ENCODE measurements at regions not wholly inside any gene's neighbourhood (a gene's known extent, or its start where the extent isn't known, plus 50 kb on each side); places are given as distances from the start of the nearest gene placed in this dataset.
A peak's percentile ranks its signal among the peaks of the same experiment; 100 is the strongest.

DNA sequence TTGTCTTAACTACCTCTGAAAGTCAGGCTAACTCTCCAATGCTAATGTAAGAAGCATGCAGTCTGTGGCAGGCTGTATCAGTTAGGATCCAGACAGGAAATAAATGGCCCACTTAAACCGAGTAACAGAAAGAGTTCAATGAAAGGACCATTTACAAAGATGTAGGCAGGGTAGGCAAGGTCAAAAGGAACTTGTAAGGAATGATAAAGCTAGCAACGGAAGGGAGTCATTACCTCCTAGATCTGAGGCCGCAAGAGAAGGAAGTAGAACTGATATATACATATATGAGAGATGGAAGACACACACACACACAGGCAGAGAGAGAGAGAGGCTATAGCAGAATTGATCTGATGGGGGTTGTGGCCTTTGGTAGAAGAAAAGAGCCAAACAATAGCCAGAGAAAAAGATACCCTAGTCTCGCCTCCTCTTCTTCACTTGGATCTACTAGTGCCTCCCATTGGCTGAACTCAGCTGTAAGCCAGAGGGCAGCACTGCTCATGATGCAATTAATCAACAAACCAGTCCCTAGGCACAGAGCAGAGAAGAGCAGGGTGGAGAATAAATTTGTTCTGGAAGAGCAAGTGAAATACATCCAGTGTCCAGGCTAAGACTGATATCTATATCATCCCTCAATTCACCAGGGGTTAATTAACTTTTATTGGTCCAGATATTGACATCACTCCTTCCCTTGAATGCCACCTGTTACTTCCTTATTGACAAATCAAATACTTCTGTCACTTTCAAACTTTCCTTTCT lies 91.2 kb downstream of the LSMEM1 start:
- no peak for DNase-seq
- Histone ChIP-seq H3K4me3 (no peak overlapping the region), H3K9me3 (no peaks in the 10 kb centered on the region), H3K27ac (no peak overlapping the region), H3K27me3 (no peaks in the 10 kb centered on the region), H3K36me3 (no peaks in the 10 kb centered on the region), H3K4me1 (peaks cover 0 to 8% (median 0%) of the 10 kb centered on the region in 4 donors)
- ATAC-seq: peak in 3 of 4 donors; percentile 23 to 53 (median 49)
- 68% methylated on average over 4 of the region's 4 CpGs for WGBS (ENCODE audit: insufficient coverage, low coverage, low lambda C conversion rate, missing lambda C conversion rate)
- intact Hi-C loops (cut with DNase I): no loop called here
- no peak for TF ChIP-seq POLR2A (IDR thresholded peaks at IDR 0.05)
- TF ChIP-seq, protein P1, sequence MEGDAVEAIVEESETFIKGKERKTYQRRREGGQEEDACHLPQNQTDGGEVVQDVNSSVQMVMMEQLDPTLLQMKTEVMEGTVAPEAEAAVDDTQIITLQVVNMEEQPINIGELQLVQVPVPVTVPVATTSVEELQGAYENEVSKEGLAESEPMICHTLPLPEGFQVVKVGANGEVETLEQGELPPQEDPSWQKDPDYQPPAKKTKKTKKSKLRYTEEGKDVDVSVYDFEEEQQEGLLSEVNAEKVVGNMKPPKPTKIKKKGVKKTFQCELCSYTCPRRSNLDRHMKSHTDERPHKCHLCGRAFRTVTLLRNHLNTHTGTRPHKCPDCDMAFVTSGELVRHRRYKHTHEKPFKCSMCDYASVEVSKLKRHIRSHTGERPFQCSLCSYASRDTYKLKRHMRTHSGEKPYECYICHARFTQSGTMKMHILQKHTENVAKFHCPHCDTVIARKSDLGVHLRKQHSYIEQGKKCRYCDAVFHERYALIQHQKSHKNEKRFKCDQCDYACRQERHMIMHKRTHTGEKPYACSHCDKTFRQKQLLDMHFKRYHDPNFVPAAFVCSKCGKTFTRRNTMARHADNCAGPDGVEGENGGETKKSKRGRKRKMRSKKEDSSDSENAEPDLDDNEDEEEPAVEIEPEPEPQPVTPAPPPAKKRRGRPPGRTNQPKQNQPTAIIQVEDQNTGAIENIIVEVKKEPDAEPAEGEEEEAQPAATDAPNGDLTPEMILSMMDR (IDR thresholded peaks at IDR 0.05): peak in 1 of 4 donors; percentile 25

GRCh38 chr7:112572669-112573301 lies 92.0 kb downstream of the LSMEM1 start:
- DNase-seq: no peak
- Histone ChIP-seq H3K9me3 (no peaks in the 10 kb centered on the region), H3K27ac (no peak overlapping the region), H3K36me3 (no peaks in the 10 kb centered on the region), H3K4me1 (peaks cover 0 to 8% (median 0%) of the 10 kb centered on the region in 4 donors), H3K27me3 (no peaks in the 10 kb centered on the region), H3K4me3 (no peak overlapping the region)
- ATAC-seq: peak; percentile 79 to 93 (median 86)
- no peak for TF ChIP-seq POLR2A (IDR thresholded peaks at IDR 0.05)
- TF ChIP-seq, protein P1 (IDR thresholded peaks at IDR 0.05): no peak
- 14% methylated on average over 1 of the region's 1 CpG for WGBS (ENCODE audit: insufficient coverage, low coverage, low lambda C conversion rate, missing lambda C conversion rate)
- intact Hi-C loops (cut with DNase I): no loop called here

DNA sequence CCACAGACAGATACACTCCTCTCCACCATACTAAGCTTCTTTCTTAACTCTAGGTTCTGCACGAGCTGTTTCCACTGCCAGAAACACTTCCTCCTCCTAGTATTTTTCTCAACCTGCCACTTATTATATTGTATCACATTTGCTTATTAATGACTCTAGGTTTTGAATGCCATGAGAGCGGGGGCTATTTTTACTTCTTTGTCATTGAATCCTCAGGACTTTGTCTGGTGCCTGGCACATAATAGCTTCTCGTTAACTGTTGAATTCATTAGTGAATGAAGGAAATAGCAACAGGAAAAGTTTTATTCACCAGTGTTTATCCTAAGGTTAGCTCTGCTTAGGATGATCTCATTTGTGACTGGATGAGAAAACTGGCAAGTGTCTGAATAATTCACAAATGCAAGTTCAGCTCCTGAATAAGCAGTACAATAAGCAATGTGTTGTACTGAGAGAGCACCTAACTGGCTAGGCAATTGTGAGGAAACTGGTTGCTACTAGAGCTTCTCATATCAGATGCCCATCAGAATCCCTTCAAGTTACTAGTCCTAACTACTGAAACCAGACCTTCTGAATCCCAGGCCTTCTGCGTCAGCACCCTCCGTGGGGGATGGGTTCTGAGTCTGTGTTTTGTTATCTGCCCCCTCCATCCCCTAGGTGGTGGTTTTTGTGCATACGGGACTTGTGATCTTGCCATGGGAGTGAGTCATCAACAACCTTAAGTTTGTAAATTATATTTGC lies 92.7 kb downstream of the LSMEM1 start:
- Histone ChIP-seq H3K4me1 (peaks cover 0 to 8% (median 0%) of the 10 kb centered on the region in 4 donors), H3K4me3 (no peak overlapping the region), H3K27ac (no peak overlapping the region), H3K9me3 (no peaks in the 10 kb centered on the region), H3K36me3 (no peaks in the 10 kb centered on the region), H3K27me3 (no peaks in the 10 kb centered on the region)
- intact Hi-C loops (cut with DNase I): no loop called here
- 65% methylated on average over 4 of the region's 6 CpGs for WGBS (ENCODE audit: insufficient coverage, low coverage, low lambda C conversion rate, missing lambda C conversion rate)
- ATAC-seq: peak in 1 of 4 donors; percentile 45
- no peak for DNase-seq
- no peak for TF ChIP-seq POLR2A (IDR thresholded peaks at IDR 0.05)
- TF ChIP-seq, protein P1 (IDR thresholded peaks at IDR 0.05): no peak

GRCh38 chr7:112575864-112576263 lies 95.1 kb downstream of the LSMEM1 start:
- no peaks in the 10 kb centered on the region for H3K36me3 ChIP-seq
- H3K27ac ChIP-seq: no peak overlapping the region
- no peaks in the 10 kb centered on the region for H3K9me3 ChIP-seq
- 75% methylated on average over 1 of the region's 1 CpG for WGBS (ENCODE audit: insufficient coverage, low coverage, low lambda C conversion rate, missing lambda C conversion rate)
- intact Hi-C loops (cut with DNase I): no loop called here
- no peak overlapping the region for H3K4me3 ChIP-seq
- peaks cover 0 to 8% (median 0%) of the 10 kb centered on the region in 4 donors for H3K4me1 ChIP-seq
- TF ChIP-seq POLR2A (IDR thresholded peaks at IDR 0.05): no peak
- TF ChIP-seq, protein P1 (IDR thresholded peaks at IDR 0.05): no peak
- H3K27me3 ChIP-seq: no peaks in the 10 kb centered on the region
- DNase-seq (no peak), ATAC-seq (no peak)

Data from right lobe of liver (tissue), 6 donors.